Hepatic stellate cell (primary cell): ENCODE measurements at regions not wholly inside any gene's neighbourhood (a gene's known extent, or its start where the extent isn't known, plus 50 kb on each side); places are given as distances from the start of the nearest gene placed in this dataset.
"Not testable (repeated sequence)": the region's sequence is repeated elsewhere in the genome, so short reads cannot be mapped to it uniquely, and the experiment has no call there.

Experiments used
- DNase-seq: peaks from one replicate; pipeline ENCODE4 v3.0.0; 2011; ENCODE audit warnings: low spot score

GRCh38 chr9:85332487-85332886 is 409.3 kb downstream of the AGTPBP1 start:
- DNase-seq, result no peak

GRCh38 chr9:85331626-85332025 is 410.1 kb downstream of the AGTPBP1 start:
- DNase-seq, result no peak

DNA sequence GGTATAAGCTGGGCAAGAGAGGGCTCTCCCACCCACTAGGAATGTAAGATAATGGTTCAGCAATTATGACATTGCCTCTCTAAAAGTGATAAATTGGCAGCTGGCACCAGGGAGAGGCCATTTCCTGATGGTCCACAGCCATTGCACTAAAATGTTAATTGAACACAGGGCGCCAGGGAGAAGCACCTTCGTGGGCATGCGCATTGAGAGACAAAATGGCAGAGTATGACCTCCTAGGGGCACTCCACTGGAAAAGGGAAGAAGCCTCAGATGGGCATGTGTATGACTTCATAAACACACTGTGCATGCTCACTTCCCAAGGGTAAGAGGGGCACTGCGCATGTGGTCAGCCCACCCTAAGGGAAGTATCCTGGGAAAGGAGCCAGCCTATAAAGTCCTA is 419.2 kb downstream of the AGTPBP1 start:
- DNase-seq, result no peak

DNA sequence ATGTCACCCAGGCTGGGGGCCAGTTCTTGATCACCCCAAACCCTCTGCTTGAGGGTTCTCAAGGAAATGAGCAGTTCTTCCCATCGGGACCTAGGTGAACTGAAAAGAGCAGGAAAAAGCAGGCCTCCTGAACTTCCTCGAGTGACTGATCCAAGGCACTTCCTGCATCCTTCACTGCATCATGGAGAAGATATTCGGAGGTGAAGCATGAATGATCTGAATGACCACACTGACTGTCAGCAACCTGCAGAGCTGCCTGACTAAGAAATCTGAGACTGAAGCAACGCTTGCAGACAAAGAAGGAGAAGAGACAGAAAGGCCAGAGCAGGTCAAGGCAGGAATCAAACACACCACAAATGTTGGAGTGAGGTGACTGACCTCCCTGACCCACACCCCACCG is 420.2 kb downstream of the AGTPBP1 start:
- no peak for DNase-seq

DNA sequence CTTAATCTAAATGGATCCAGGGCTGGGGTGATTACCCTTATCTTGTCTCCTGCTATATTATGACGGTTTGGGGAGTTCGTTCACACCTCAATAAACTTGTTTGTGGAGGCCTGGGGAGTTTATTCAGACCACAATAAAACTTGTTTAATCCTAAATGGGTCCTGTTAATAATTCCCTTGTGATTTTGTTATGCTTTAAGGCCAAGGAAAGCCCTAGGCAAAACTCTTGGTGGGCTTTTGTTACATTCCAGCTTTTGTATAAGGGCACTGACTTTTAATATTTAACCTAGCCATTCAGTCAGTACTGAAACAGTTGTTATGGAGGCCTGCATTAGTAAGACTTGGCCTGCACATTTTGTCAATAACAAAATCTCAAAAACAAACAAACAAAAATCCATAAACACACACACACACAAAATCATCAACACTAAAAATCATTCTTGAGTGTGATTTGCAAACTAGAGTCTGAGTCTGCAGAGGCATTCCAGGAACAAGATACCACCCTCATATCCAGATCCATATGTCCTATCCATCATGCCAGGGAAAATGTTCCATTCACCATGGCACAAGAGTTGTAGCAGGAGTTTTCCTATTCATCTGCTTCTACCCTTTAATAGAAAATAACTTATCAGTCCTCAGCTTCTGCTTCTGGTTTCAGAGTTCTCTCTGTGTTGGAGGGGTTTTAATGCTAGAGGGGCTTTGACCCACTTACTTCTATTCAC is 421.7 kb downstream of the AGTPBP1 start:
- no peak for DNase-seq

DNA sequence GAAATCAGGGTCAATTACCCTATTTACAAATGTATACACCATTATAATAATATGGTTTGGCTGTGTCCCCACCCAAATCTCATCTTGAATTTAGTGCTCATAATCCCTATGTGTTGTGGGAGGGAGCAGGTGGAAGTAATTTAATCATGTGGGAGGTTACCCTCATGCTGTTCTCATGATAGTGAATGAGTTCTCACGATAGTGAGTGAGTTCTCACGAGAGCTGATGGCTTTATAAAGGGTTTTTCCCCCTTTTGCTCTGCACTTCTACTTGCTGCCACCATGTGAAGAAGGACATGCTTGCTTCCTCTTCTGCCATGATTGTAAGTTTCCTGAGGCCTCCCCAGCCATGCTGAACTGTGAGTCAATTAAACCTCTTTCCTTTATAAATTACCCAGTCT is 426.2 kb downstream of the AGTPBP1 start:
- not testable (repeated sequence) for DNase-seq

GRCh38 chr9:85310573-85310972 is 431.2 kb downstream of the AGTPBP1 start:
- DNase-seq, result no peak

DNA sequence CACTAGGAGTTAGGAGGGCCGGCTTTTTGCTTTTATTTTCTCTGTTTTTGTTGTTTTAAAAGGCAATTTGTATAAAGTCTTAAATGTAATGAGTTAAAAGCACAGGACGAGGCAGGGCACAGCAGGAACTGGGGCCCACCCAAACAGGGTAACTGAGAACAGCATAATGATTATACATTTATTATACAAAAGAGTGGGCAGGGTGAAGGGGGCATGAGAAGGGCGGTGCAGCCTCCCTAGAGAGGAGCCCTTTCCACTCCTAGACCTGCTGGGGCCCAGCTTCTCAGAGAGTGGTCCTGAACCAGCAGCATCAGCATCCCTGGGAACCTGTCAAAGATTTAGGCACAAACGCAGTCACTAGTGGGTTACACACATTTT is 438.0 kb downstream of the AGTPBP1 start:
- no peak for DNase-seq

- no peak for DNase-seq
Observed at GRCh38 chr9:85302938-85303756, 438.6 kb downstream of the AGTPBP1 start.

DNA sequence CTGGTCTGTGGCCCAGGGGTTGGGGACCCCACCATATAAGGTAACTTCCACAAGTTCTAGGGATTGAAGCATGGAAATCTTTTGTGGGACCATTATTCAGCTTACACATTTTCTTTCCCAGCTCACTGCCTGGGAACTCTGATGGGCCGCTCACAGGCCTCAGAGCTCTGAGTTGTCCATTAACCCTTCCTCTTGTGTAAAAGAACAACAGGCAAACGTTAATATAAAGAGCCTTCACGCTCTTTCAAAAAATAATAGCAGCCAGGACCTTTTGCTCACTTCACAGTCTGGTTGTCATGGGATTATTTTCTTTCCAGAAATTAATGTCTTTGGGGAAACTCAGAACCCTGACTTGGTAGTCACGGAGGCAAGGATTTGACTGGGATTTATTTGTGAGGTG is 443.3 kb downstream of the AGTPBP1 start:
- no peak for DNase-seq

DNA sequence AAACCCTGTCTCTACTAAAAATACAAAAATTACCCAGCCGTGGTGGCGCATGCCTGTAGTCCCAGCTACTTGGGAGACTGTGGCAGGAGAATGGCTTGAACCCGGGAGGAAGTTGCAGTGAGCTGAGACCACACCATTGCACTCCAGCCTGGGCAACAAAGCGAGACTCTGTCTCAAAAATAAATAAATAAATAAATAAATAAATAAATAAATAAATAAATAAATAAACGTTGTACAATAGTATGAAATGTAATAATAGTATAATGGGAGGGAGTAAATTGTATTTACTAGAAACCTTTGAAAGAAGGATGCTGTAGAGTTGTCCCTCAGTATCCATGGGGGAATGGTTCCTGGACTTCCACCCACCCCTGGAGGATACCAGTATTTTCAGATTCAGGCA is 446.5 kb downstream of the AGTPBP1 start:
- not testable (repeated sequence) for DNase-seq

DNA sequence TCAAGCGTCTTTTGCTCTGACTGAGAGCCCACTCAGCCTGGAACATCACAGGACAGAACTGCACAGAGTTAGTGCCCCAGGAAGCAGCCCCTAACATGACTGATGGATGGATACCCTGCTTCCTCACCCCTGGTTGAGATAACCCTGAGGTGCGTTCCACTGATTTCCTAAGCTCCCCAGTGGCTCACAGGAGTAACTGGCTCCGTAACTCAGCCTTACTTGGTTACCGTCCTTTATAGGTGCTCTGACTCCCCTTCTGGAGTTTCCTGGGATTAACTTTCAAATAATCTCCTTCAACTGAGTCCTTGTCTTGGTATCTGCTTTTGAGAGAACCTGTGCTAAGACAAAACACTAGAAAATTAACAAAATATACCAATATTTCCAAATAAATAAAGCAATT is 449.5 kb downstream of the AGTPBP1 start:
- DNase-seq, result no peak

- DNase-seq, result no peak
Observed at GRCh38 chr9:85291266-85291665, 450.5 kb downstream of the AGTPBP1 start.

- no peak for DNase-seq
Observed at GRCh38 chr9:85290019-85290418, 451.7 kb downstream of the AGTPBP1 start.

DNA sequence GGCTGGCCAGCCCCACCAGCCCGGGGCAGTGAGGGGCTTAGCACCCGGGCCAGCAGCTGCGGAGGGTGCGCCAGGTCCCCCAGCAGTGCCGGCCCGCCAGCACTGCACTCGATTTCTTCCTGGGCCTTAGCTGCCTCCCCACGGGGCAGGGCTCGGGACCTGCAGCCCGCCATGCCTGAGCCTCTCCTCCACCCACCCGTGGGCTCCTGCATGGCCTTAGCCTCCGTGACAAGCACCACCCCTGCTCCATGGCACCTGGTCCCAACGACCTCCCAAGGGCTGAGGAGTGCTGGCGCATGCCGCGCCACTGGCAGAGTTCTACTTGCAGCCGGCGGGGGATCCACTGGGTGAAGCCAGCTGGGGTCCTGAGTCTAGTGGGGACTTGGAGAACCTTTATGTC is 452.6 kb downstream of the AGTPBP1 start:
- DNase-seq, result no peak

- no peak for DNase-seq
Observed at GRCh38 chr9:85283421-85283820, 458.3 kb downstream of the AGTPBP1 start.

- DNase-seq, result no peak
Observed at GRCh38 chr9:85278769-85279168, 463.0 kb downstream of the AGTPBP1 start.

- DNase-seq, result no peak
Observed at GRCh38 chr9:85276741-85277140, 465.0 kb downstream of the AGTPBP1 start.

DNA sequence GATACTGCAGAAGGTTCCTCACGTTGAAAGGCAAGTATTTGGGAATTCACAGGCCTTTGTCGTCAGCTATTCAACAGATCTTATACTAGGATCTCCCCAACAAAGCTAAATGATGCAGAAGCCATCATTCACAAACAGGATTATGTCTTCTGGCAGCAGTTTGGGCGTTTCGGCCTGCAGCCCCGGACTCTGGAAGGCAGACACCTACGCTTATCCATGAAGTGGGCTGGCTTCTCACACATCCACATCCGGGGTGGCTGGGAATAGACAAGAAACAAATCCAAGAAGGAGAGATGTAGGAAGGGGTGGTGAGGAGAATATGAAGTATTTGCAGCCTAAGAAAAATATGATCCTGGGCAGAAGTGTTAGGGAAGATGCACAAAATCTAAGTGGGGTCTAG is 471.9 kb downstream of the AGTPBP1 start:
- DNase-seq, result no peak

GRCh38 chr9:85268131-85268530 is 473.6 kb downstream of the AGTPBP1 start:
- DNase-seq, result no peak

DNA sequence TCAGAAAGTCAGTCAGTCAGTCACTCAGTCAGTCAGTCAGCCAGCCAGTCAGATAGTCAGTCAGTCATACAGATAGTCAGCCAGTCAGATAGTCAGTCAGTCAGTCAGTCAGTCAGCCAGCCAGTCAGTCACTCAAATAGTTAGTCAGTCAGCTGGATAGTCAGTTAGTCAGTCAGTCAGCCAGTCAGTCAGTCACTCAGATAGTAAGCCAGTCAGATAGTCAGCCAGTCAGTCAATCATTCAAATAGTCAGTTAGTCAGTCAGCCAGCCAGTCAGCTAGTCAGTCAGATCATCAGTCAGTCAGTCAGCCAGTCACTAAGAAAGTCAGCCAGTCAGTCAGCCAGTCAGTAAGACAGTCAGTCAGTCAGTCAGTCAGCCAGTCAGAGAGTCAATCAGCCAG is 477.1 kb downstream of the AGTPBP1 start:
- DNase-seq, result no peak

GRCh38 chr9:85263288-85263687 is 478.5 kb downstream of the AGTPBP1 start:
- DNase-seq, result no peak

GRCh38 chr9:85262333-85262732 is 479.4 kb downstream of the AGTPBP1 start:
- DNase-seq, result no peak
